IMR-90 (cell line): ENCODE measurements at regions not wholly inside any gene's neighbourhood (a gene's known extent, or its start where the extent isn't known, plus 50 kb on each side); places are given as distances from the start of the nearest gene placed in this dataset.

Source experiments
- ATAC-seq: fragments of 200-7000 bp; cut with Tn5 transposase; 2 replicates; pipeline ENCODE4 v1.9.1; 2020; ENCODE audit warnings: low read depth, mild to moderate bottlenecking, moderate library complexity
- BruUV-seq: library from RNA; stranded (reverse); fragments of 400-500 nt; replicated peaks from 2 replicates; lab custom pipeline; 2021; lab: Mats Ljungman, UMichigan
- CTCF ChIA-PET: fragments of 300-600 bp; formaldehyde crosslinking; extraction: SDS; loops from one replicate; lab custom pipeline; 2021; ENCODE audit warnings: antibody characterized with exemption; lab: Yijun Ruan, JAX
- POLR2A ChIA-PET: fragments of 300-600 bp; sonication (Branson Sonifier 250); formaldehyde crosslinking; loops from one replicate; lab custom pipeline; 2022; ENCODE audit warnings: antibody characterized with exemption; ENCODE audit not compliant: unreplicated experiment; lab: Charles Lee
- DNase-seq: peaks from one replicate; pipeline ENCODE4 v3.0.0; 2013
- H2AFZ ChIP-seq: replicated peaks from 2 replicates; pipeline ENCODE3; 2013; ENCODE audit warnings: low read length, mild to moderate bottlenecking; ENCODE audit not compliant: poor library complexity
- H2AK5ac ChIP-seq: 2 replicates; pipeline ENCODE4 v1.6.1; 2013; ENCODE audit warnings: low read depth, low read length, inconsistent platforms
- H2AK9ac ChIP-seq: replicated peaks from 2 replicates; pipeline ENCODE3; 2013; ENCODE audit warnings: mild to moderate bottlenecking, low read depth, low read length, moderate library complexity; ENCODE audit not compliant: poor library complexity
- H2BK120ac ChIP-seq: 2 replicates; pipeline ENCODE4 v1.6.1; 2013; ENCODE audit warnings: low read depth, low read length, inconsistent platforms
- H2BK15ac ChIP-seq: 3 replicates; pipeline ENCODE4 v1.6.1; 2013; ENCODE audit warnings: low read depth, low read length, inconsistent platforms
- H2BK20ac ChIP-seq: 2 replicates; pipeline ENCODE4 v1.6.1; 2013; ENCODE audit warnings: low read depth, mild to moderate bottlenecking, inconsistent platforms, low read length, moderate library complexity
- H2BK5ac ChIP-seq: 2 replicates; pipeline ENCODE4 v1.6.1; 2013; ENCODE audit warnings: mild to moderate bottlenecking, low read depth, low read length, inconsistent platforms; ENCODE audit not compliant: poor library complexity, severe bottlenecking
- H3K14ac ChIP-seq: replicated peaks from 2 replicates; pipeline ENCODE4 v1.6.1; 2013; ENCODE audit warnings: low read depth, low read length, inconsistent platforms
- H3K18ac ChIP-seq: 2 replicates; pipeline ENCODE4 v1.6.1; 2013; ENCODE audit warnings: low read depth, low read length, control low read depth
- H3K23ac ChIP-seq: 2 replicates; pipeline ENCODE4 v1.6.1; 2013; ENCODE audit warnings: low read depth, low read length, inconsistent platforms
- H3K27ac ChIP-seq: 2 replicates; pipeline ENCODE4 v1.5.1; 2013; ENCODE audit warnings: mild to moderate bottlenecking, control low read depth, low read length; ENCODE audit not compliant: insufficient read depth
- H3K27me3 ChIP-seq: 2 replicates; pipeline ENCODE4 v1.6.1; 2013; ENCODE audit warnings: low read length; ENCODE audit not compliant: control insufficient read depth, insufficient read depth
- H3K36me3 ChIP-seq: 2 replicates; pipeline ENCODE4 v1.6.1; 2013; ENCODE audit warnings: low read length, mixed read lengths; ENCODE audit not compliant: control insufficient read depth, insufficient read depth
- H3K4ac ChIP-seq: 2 replicates; pipeline ENCODE4 v1.6.1; 2013; ENCODE audit warnings: low read depth, low read length, inconsistent platforms
- H3K4me1 ChIP-seq: 2 replicates; pipeline ENCODE4 v1.6.1; 2013; ENCODE audit warnings: low read length, mixed read lengths; ENCODE audit not compliant: control insufficient read depth, insufficient read depth
- H3K4me2 ChIP-seq: 2 replicates; pipeline ENCODE4 v1.6.1; 2013; ENCODE audit warnings: low read depth, mild to moderate bottlenecking, control low read depth, low read length, moderate library complexity
- H3K4me3 ChIP-seq: 2 replicates; pipeline ENCODE4 v1.5.1; 2013; ENCODE audit warnings: low read depth, mild to moderate bottlenecking, control low read depth, low read length, moderate library complexity; ENCODE audit not compliant: insufficient read depth
- H3K56ac ChIP-seq: 2 replicates; pipeline ENCODE4 v1.6.1; 2013; ENCODE audit warnings: low read length, inconsistent platforms; ENCODE audit not compliant: insufficient read depth; ENCODE audit errors: extremely low read depth
- H3K79me1 ChIP-seq, 2 experiments: 2 replicates each; pipeline ENCODE4 v1.6.1; 2013; ENCODE audit warnings: low read length in 2 of 2, inconsistent platforms in 1 of 2, low read depth in 1 of 2
- H3K9ac ChIP-seq: 2 replicates; pipeline ENCODE4 v1.6.1; 2013; ENCODE audit warnings: low read depth, low read length, control low read depth
- H3K9me1 ChIP-seq: 2 replicates; pipeline ENCODE4 v1.6.1; 2013; ENCODE audit warnings: low read length, inconsistent platforms; ENCODE audit not compliant: insufficient read depth
- H3K9me3 ChIP-seq: 2 replicates; pipeline ENCODE4 v1.6.1; 2013; ENCODE audit warnings: low read length; ENCODE audit not compliant: control insufficient read depth, insufficient read depth
- H4K20me1 ChIP-seq: 2 replicates; pipeline ENCODE4 v1.6.1; 2013; ENCODE audit warnings: low read length, inconsistent platforms; ENCODE audit not compliant: insufficient read depth
- H4K5ac ChIP-seq: 2 replicates; pipeline ENCODE4 v1.6.1; 2013; ENCODE audit warnings: mild to moderate bottlenecking, low read depth, low read length, control low read depth
- H4K8ac ChIP-seq, 2 experiments: 2 replicates each; pipeline ENCODE4 v1.6.1; 2013; ENCODE audit warnings: low read depth in 2 of 2, low read length in 2 of 2, control low read depth in 1 of 2, inconsistent platforms in 1 of 2
- H4K91ac ChIP-seq: 2 replicates; pipeline ENCODE4 v1.6.1; 2013; ENCODE audit warnings: low read depth, low read length, inconsistent platforms; ENCODE audit not compliant: insufficient read depth
- POLR2A ChIP-seq: IDR thresholded peaks from 2 replicates; pipeline ENCODE4 v1.6.1; 2012; ENCODE audit warnings: mild to moderate bottlenecking, low read depth, low read length
- RFX5 ChIP-seq: IDR thresholded peaks from 2 replicates; pipeline ENCODE4 v1.8.0; 2012; ENCODE audit warnings: low read depth, mild to moderate bottlenecking, low read length, moderate library complexity
- WGBS, 2 experiments: methylation state at CpG; one replicate each; pipeline versions ENCODE4 v1.1.5 to v1.1.7; 2013; ENCODE audit warnings: missing lambda C conversion rate in 2 of 2; ENCODE audit not compliant: insufficient read length in 1 of 2; ENCODE audit errors: extremely low coverage in 2 of 2; 5-methylcytosine and 5-hydroxymethylcytosine counted together
- dilution Hi-C: fragments of 300-500 bp; cut with HindIII; formaldehyde crosslinking; loops from one replicate; pipeline ENCODE4 v1.14.3; 2018; ENCODE audit warnings: low sequenced_read_pairs; ENCODE audit not compliant: unreplicated experiment
- in situ Hi-C: fragments of 300-500 bp; cut with MboI; formaldehyde crosslinking; loops from 3 replicates; pipeline ENCODE4 v1.14.3; 2019; ENCODE audit warnings: low sequenced_read_pairs, inconsistent platforms, mixed read lengths
- intact Hi-C: fragments of 100-400 bp; cut with micrococcal nuclease; formaldehyde crosslinking; loops from 2 replicates; pipeline ENCODE4 v1.10.0; 2022

DNA sequence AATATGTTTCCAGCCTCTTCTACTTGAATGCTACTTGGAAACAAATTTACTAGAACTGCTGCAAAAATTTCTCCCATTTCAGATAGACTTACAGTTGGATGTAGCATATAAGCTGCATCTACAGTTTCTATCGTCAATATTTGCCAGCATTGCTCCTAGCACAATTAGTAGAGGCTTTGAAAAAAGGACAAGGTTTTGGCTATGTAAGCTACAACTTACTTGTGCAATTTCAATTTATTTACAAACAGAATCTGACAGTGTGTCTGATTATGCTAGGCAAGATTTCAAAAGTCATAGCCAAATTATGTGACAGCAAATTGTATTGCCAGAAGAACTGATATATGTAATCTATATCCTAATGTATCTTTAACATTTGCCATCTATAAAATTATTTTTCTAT is 628.4 kb upstream of the FAM174A start:
- intact Hi-C loops, result no loop called here

More for the DNA sequence above, 628.4 kb upstream of the FAM174A start:
- Histone ChIP-seq H3K14ac (no peak overlapping the region), H3K9ac (no peak overlapping the region), H2BK5ac (no peak overlapping the region), H2BK120ac (no peak overlapping the region), H3K4me1 (no peaks in the 10 kb centered on the region), H2BK20ac (no peak overlapping the region), H3K56ac (no peak overlapping the region), H3K4me2 (no peak overlapping the region), H2BK15ac (no peak overlapping the region), H4K20me1 (no peaks in the 10 kb centered on the region), H3K36me3 (no peaks in the 10 kb centered on the region), H4K8ac (no peak overlapping the region), H2AK9ac (no peak overlapping the region), H3K23ac (no peak overlapping the region), H2AK5ac (no peak overlapping the region), H3K4ac (no peak overlapping the region), H4K5ac (no peak overlapping the region), H3K9me1 (no peaks in the 10 kb centered on the region), H3K27me3 (no peaks in the 10 kb centered on the region), H3K4me3 (no peak overlapping the region), H4K91ac (no peak overlapping the region), H3K18ac (no peak overlapping the region), H3K79me1 (no peaks in the 10 kb centered on the region), H2AFZ (no peak overlapping the region), H3K9me3 (peaks cover 5% of the 10 kb centered on the region; the same call in 1 of the 2 replicates), H3K27ac (no peak overlapping the region)
- ATAC-seq, result no peak
- in situ Hi-C loops, result no loop called here
- dilution Hi-C loops, result no loop called here
- no peak for TF ChIP-seq RFX5
- no peak for TF ChIP-seq POLR2A
- ChIA-PET CTCF (no interaction called here), POLR2A (no interaction called here)
- WGBS, 2 experiments, result no CpG with 5 or more reads among the region's 1 CpG
- DNase-seq, result no peak
- no TSS peak for BruUV-seq
